ENCODE measurements at regions not wholly inside any gene's neighbourhood (a gene's known extent, or its start where the extent isn't known, plus 50 kb on each side); places are given as distances from the start of the nearest gene placed in this dataset.

- DNase-seq (ENCODE audit: extremely low read depth in 1 of 2, low read depth in 1 of 2), result peak in 1 of 2 donors; percentile 37
Measured at GRCh38 chr14:89613260-89614008, 196.4 kb upstream of the FOXN3 start.

DNA sequence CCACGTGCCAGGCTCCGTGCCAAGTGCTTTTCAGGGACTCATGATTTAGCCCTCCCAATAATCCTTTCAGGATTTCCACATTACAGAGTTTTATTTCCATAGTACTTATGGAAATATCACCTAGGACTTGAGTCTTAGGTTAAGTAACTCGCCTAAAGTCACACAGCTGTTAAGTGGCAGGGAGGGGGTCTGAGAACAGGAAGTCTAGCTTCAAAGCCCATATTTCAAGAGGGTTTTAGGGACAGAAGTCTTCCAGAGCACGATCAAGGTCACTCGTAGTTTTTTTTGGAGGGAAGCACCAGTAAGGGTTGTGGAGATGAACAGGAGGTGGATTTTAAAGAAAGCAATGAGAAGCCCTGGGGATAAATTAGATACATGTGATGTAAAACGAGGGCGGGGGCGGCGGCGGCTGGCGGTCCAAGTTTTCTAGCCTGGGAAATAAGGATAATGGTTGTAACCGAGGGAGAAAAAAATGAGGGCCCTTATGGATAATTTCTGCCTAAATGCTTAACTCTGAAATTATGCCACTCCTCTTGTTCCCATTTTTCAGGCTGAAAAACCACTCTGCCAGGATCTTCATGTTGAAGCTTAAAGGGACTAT lies 192.6 kb upstream of the FOXN3 start:
- DNase-seq (ENCODE audit: extremely low read depth in 1 of 2, low read depth in 1 of 2), result no peak

DNA sequence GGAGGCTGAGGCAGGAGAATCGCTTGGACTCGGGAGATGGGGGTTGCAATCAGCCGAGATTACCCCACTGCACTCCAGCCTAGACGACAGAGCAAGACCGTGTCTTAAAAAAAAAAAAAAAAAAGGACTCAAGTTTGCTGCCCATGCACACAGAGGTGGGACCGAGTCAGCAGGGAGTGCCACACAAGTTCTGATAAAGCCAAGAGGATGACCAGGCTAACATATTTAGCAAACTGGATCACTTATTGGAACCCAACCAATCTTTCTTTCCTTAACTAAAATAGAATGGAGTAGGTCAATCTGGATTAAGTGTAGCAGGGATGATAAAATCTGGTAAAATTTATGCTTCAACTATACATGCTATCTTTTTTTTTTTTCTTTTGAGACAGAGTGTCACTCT lies 190.4 kb upstream of the FOXN3 start:
- DNase-seq (ENCODE audit: extremely low read depth in 1 of 2, low read depth in 1 of 2), result no peak

- DNase-seq (ENCODE audit: extremely low read depth in 1 of 2, low read depth in 1 of 2), result no peak
Measured at GRCh38 chr14:89603938-89604480, 187.0 kb upstream of the FOXN3 start.

- DNase-seq (ENCODE audit: extremely low read depth in 1 of 2, low read depth in 1 of 2), result no peak
Measured at GRCh38 chr14:89600950-89601826, 184.2 kb upstream of the FOXN3 start.

GRCh38 chr14:89600029-89600428 lies 183.0 kb upstream of the FOXN3 start:
- no peak for DNase-seq (ENCODE audit: extremely low read depth in 1 of 2, low read depth in 1 of 2)

DNA sequence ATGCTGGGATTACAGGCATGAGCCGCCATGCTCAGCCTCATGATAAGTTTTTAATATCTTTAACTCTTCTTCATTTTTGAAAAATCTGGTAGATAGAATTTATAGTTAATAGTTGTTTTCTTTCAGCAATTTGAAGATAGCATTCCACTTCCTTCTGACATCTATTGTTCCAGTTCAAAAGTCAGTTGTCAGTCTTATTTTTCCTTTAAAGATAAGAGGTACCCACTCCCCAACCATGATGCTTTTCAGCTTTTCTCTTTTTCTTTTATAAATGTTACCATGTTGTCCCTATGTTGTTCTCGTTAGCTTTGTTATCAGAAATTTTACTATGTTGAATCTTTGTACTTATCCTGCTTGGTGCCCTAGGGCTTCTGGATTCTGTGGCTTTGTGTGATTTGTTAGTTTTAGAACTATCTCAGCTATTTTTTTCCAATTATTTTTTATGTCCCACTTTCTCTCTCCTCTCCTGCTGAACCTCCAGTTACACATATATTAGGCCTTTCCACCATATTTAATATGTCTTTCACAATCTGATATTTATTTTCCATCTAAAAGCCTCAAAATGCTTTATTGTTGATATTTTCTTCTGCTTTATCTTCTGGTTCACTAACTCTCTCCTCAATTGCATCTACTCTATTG lies 181.6 kb upstream of the FOXN3 start:
- DNase-seq (ENCODE audit: extremely low read depth in 1 of 2, low read depth in 1 of 2), result no peak

DNA sequence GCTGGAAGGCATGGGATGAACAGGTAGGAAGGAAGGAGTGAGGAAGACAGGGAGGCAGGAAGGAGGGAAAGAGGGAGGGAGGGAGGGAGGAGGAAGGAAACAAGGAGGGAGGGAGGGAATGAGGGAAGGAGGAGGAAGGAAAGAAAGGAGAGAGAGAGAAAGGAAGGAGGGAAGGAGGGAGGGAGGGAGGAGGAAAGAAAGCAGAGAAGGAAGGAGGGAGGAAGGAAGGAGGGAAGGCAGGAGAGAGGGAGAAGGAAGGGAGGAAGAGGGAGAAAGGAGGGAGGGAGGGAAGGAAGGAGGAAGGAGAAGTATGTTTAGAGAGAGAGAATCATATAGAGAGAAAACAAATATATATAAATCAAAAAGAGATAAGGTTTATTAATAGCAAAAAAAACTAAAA lies 175.9 kb upstream of the FOXN3 start:
- no peak for DNase-seq (ENCODE audit: extremely low read depth in 1 of 2, low read depth in 1 of 2)

DNA sequence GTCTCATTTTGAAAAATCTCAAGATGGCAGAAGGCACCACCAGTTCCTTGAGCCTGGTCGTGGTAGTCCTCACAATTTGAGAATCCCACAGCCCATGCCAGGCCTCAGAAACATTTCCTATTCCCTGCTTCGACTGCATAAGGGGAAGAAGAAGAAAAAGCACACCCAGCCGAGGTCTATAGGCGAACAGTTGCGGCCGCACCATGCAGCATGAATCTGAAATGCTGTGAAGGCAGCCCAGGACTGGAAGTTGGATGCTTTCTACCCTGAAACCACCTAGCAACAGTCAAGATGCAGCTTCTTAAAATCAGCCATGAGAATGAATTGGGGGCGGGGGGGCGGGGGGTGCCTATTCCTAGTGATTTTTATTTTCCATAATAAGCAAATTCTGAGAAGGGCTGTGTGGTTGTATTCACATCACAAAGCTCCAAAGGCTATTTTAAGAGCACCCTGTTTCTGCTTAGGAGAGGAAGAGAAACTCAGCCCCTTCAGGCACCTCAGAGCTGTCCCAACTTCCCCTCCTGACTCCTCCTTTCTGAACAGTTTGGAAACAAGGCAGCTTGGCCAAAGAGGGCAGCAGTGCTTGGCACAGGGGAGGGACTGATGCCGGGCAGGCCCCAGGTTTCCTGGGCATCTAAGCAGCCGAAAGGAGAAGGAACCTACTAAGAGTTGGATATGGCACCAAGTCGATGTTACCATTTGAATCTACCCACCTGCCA lies 172.5 kb upstream of the FOXN3 start:
- no peak for DNase-seq (ENCODE audit: extremely low read depth in 1 of 2, low read depth in 1 of 2)

DNA sequence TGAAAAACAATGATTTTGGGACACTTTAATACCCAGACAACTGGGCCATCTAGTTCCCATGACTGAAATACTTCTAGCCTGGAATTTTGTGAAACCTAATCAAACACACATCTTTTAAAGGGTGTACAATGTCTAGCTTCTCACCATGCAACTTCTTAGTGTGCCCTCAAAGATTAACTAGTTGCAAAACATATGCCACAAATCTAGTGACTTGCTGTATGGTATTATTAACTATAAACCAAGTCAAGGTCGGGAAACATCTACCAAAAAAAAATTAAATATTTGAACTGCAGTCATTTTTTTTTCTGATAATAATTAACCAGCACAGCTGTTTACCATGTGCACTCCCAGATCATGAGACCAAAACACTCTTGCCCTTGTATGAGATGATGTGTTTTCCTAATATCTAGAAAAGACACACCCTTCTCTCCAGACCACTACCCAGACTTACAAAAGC lies 171.8 kb upstream of the FOXN3 start:
- no peak for DNase-seq (ENCODE audit: extremely low read depth in 1 of 2, low read depth in 1 of 2)

- no peak for DNase-seq (ENCODE audit: extremely low read depth in 1 of 2, low read depth in 1 of 2)
Measured at GRCh38 chr14:89588016-89588415, 171.0 kb upstream of the FOXN3 start.

GRCh38 chr14:89587136-89587420 lies 170.0 kb upstream of the FOXN3 start:
- no peak for DNase-seq (ENCODE audit: extremely low read depth in 1 of 2, low read depth in 1 of 2)

DNA sequence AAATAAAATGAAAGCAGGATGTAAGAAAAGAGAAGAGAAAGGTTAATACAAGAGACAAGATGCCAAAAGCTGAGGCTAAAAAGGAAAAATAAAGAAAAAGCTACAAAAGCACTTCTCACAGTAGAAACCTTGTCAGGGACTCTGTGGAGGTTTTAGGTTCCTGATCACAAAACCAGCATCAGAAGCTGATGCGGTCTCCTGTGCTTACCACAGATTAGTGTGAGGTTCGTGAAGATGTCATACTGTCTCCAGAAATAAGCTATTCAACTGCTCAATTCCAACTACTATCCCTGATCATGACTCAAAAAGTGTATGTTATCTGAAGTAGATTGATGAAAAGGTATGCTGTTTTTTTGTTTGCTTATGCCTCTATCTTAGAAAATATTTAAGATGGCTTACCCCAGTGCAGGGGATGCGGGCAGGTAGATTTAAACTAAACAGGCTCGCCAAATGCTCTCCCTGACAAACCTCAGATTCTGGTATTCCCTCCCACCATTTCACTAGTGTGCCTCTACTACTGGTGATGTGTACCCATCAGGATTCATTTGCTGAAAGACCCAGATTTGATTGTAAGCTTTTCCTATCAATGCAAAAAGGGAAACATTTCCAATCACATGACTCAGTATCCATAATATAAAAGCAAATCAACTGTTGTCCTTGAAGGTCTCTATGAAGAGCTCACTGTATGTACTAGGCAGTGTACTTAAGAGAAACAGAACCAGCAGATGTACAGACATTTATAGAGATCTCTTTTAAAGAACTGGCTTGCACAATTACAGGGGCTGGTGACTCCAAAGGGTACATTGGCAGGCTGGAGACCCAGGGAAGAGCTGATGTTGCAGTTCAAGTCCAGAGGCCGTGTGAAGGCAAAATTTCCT lies 169.5 kb upstream of the FOXN3 start:
- DNase-seq (ENCODE audit: extremely low read depth in 1 of 2, low read depth in 1 of 2), result no peak

- DNase-seq (ENCODE audit: extremely low read depth in 1 of 2, low read depth in 1 of 2), result no peak
Measured at GRCh38 chr14:89578156-89578555, 161.1 kb upstream of the FOXN3 start.

GRCh38 chr14:89576960-89577359 lies 159.9 kb upstream of the FOXN3 start:
- DNase-seq (ENCODE audit: extremely low read depth in 1 of 2, low read depth in 1 of 2), result no peak

GRCh38 chr14:89576145-89576927 lies 159.3 kb upstream of the FOXN3 start:
- no peak for DNase-seq (ENCODE audit: extremely low read depth in 1 of 2, low read depth in 1 of 2)

- DNase-seq (ENCODE audit: extremely low read depth in 1 of 2, low read depth in 1 of 2), result no peak
Measured at GRCh38 chr14:89575386-89576061, 158.5 kb upstream of the FOXN3 start.

- no peak for DNase-seq (ENCODE audit: extremely low read depth in 1 of 2, low read depth in 1 of 2)
Measured at GRCh38 chr14:89574420-89574819, 157.4 kb upstream of the FOXN3 start.
